K562 (cell line): ENCODE measurements at regions not wholly inside any gene's neighbourhood (a gene's known extent, or its start where the extent isn't known, plus 50 kb on each side); places are given as distances from the start of the nearest gene placed in this dataset.

Source experiments
- ATAC-seq: fragments of 200-7000 bp; cut with Tn5 transposase; 3 replicates; pipeline ENCODE4 v1.9.1; 2020; ENCODE audit warnings: moderate library complexity
- BruUV-seq: library from RNA; stranded (reverse); fragments of 400-500 nt; replicated peaks from 2 replicates; lab custom pipeline; 2021; lab: Mats Ljungman, UMichigan
- CTCF ChIA-PET: fragments of 300-600 bp; formaldehyde crosslinking; extraction: SDS; loops from one replicate; lab custom pipeline; 2021; ENCODE audit warnings: low intra/inter-chr PET ratio; lab: Yijun Ruan, JAX
- POLR2A ChIA-PET: fragments of 300-600, 350-650 bp; sonication (Branson Sonifier 250); formaldehyde crosslinking; extraction: SDS; loops from one replicate; lab custom pipeline; 2021; ENCODE audit warnings: antibody characterized with exemption, inconsistent platforms; lab: Yijun Ruan, JAX
- DNase-seq, 4 experiments: peaks; one replicate each; pipeline versions ENCODE4 v3.0.0 to v3.0.0-alpha.2; 2011 to 2018; ENCODE audit warnings: low spot score in 3 of 4, mixed read lengths in 3 of 4; ENCODE audit errors: extremely low read depth in 1 of 4
- FAIRE-seq: peaks from 2 replicates; lab custom pipeline; 2011; peaks lifted over from hg19 to GRCh38; lab: Jason Lieb, UNC
- H2AFZ ChIP-seq: 2 replicates; pipeline ENCODE4 v1.6.0; 2011; ENCODE audit warnings: low read depth, low read length, control low read depth, inconsistent platforms
- H3K27ac ChIP-seq: fragments of 200-600 bp; 3 replicates; pipeline ENCODE4 v1.8.0; 2011; ENCODE audit warnings: low read depth, mild to moderate bottlenecking, control low read depth, inconsistent platforms, low read length, moderate library complexity, mixed read lengths; ENCODE audit errors: extremely low read depth
- H3K27me3 ChIP-seq, 2 experiments: fragments of 300-600 bp in 1 of 2; 2 replicates in 1 of 2; 3 replicates in 1 of 2; pipeline versions ENCODE4 v1.6.0 to v1.8.0; 2011; ENCODE audit warnings: inconsistent platforms in 2 of 2, low read length in 2 of 2, mild to moderate bottlenecking in 1 of 2, mixed read lengths in 1 of 2, moderate library complexity in 1 of 2; ENCODE audit not compliant: control insufficient read depth in 2 of 2, insufficient read depth in 2 of 2
- H3K36me3 ChIP-seq: fragments of 300-600 bp; 3 replicates; pipeline ENCODE4 v1.8.0; 2011; ENCODE audit warnings: mild to moderate bottlenecking, low read length, inconsistent platforms; ENCODE audit not compliant: control insufficient read depth, insufficient read depth
- H3K4me1 ChIP-seq, 2 experiments: fragments of 200-600 bp in 1 of 2; replicated peaks in 1 of 2; 2 replicates in 1 of 2; 3 replicates in 1 of 2; pipeline versions ENCODE4 v1.5.1 to v1.8.0; 2011; ENCODE audit warnings: inconsistent platforms in 2 of 2, low read length in 2 of 2, mild to moderate bottlenecking in 1 of 2, mixed read lengths in 1 of 2, moderate library complexity in 1 of 2; ENCODE audit not compliant: control insufficient read depth in 2 of 2, insufficient read depth in 2 of 2
- H3K4me2 ChIP-seq: 2 replicates; pipeline ENCODE4 v1.6.1; 2011; ENCODE audit warnings: low read length, control low read depth, inconsistent platforms, mixed read lengths; ENCODE audit not compliant: insufficient read depth
- H3K4me3 ChIP-seq: fragments of 200-600 bp; sonication (generic), shearing (Covaris generic); 2 replicates; pipeline ENCODE4 v1.5.1; 2016; ENCODE audit warnings: control low read depth, inconsistent platforms
- H3K79me2 ChIP-seq: fragments of 200-600 bp; 3 replicates; pipeline ENCODE4 v1.8.0; 2011; ENCODE audit warnings: low read length, inconsistent platforms; ENCODE audit not compliant: control insufficient read depth, insufficient read depth
- H3K9ac ChIP-seq, 2 experiments: 2 replicates each; pipeline versions ENCODE4 v1.6.0 to v1.6.1; 2011; ENCODE audit warnings: low read depth in 2 of 2, low read length in 2 of 2, control low read depth in 1 of 2, inconsistent platforms in 1 of 2, mild to moderate bottlenecking in 1 of 2, mixed read lengths in 1 of 2; ENCODE audit not compliant: insufficient read depth in 1 of 2
- H3K9me1 ChIP-seq: one replicate; pipeline ENCODE4 v1.6.0; 2011; ENCODE audit warnings: inconsistent platforms, mild to moderate bottlenecking, low read length, moderate library complexity; ENCODE audit not compliant: control insufficient read depth, insufficient read depth
- H3K9me3 ChIP-seq: replicated peaks from 2 replicates; pipeline ENCODE4 v1.5.1; 2011; ENCODE audit warnings: low read depth, low read length, inconsistent platforms; ENCODE audit not compliant: control insufficient read depth, insufficient read depth
- H4K20me1 ChIP-seq: replicated peaks from 2 replicates; pipeline ENCODE4 v1.6.1; 2011; ENCODE audit warnings: low read length, inconsistent platforms, mixed read lengths; ENCODE audit not compliant: control insufficient read depth, insufficient read depth
- CBFA2T2 ChIP-seq: fragments of 450-650 bp; conservative IDR thresholded peaks from 2 replicates; pipeline ENCODE4 v1.6.1; 2017; ENCODE audit warnings: mild to moderate bottlenecking
- CBX5 ChIP-seq: IDR thresholded peaks from 2 replicates; pipeline ENCODE4 v1.6.1; 2014; ENCODE audit warnings: low read depth, borderline replicate concordance
- CHD4 ChIP-seq: fragments of 200-600 bp; sonication (generic); IDR thresholded peaks from 3 replicates; pipeline ENCODE4 v1.6.1; 2012; ENCODE audit warnings: low read depth, mild to moderate bottlenecking, mixed read lengths, low read length, inconsistent platforms; ENCODE audit not compliant: insufficient read depth, insufficient replicate concordance, poor library complexity, severe bottlenecking
- ERF ChIP-seq: fragments of 450-650 bp; formaldehyde crosslinking; IDR thresholded peaks from 2 replicates; pipeline ENCODE4 v1.4.0; 2020; ENCODE audit warnings: mild to moderate bottlenecking, mixed read lengths
- GABPB1 ChIP-seq: sonication (generic); formaldehyde crosslinking; IDR thresholded peaks from 2 replicates; pipeline ENCODE4 v1.8.0; 2022; ENCODE audit warnings: mild to moderate bottlenecking, missing genetic modification reagents
- IRF1 ChIP-seq: sonication (generic); formaldehyde crosslinking; IDR thresholded peaks from 2 replicates; pipeline ENCODE4 v1.8.0; 2022; ENCODE audit warnings: missing genetic modification reagents, mild to moderate bottlenecking, borderline replicate concordance
- NR1H2 ChIP-seq: sonication (generic); formaldehyde crosslinking; IDR thresholded peaks from 2 replicates; pipeline ENCODE4 v1.4.0; 2020; ENCODE audit warnings: mild to moderate bottlenecking, missing genetic modification reagents
- SMARCC2 ChIP-seq: fragments of 450-650 bp; IDR thresholded peaks from 2 replicates; pipeline ENCODE4 v1.6.1; 2017; ENCODE audit warnings: antibody characterized with exemption, moderate library complexity, mild to moderate bottlenecking, low read depth
- ZKSCAN8 ChIP-seq: fragments of 200-800 bp; sonication (Bioruptor generic); IDR thresholded peaks from 2 replicates; pipeline ENCODE4 v1.6.1; 2016; ENCODE audit warnings: missing genetic modification characterization, missing compliant biosample characterization
- ZNF766 ChIP-seq: fragments of 200-800 bp; sonication (Bioruptor generic); conservative IDR thresholded peaks from 2 replicates; pipeline ENCODE4 v1.6.1; 2016; ENCODE audit warnings: missing genetic modification characterization, missing compliant biosample characterization
- WGBS: fragments of 100-300 bp; shearing (Covaris generic); methylation state at CpG from one replicate; pipeline ENCODE4 v1.1.6; 2016; ENCODE audit warnings: low coverage, mixed read lengths; ENCODE audit not compliant: insufficient coverage; ENCODE audit errors: missing lambda C conversion rate; 5-methylcytosine and 5-hydroxymethylcytosine counted together
- in situ Hi-C: fragments of 300-500 bp; cut with MboI; formaldehyde crosslinking; loops from 4 replicates; pipeline ENCODE4 v1.15.0; 2018; ENCODE audit warnings: inconsistent platforms, mixed read lengths
- intact Hi-C: fragments of 100-400 bp; cut with micrococcal nuclease; formaldehyde crosslinking; loops from 2 replicates; pipeline ENCODE4 v1.14.2; 2022
- TF ChIP-seq, protein P1 (sequence below): fragments of 450-650 bp; formaldehyde crosslinking; IDR thresholded peaks from 2 replicates; pipeline ENCODE4 v1.4.0; 2022; ENCODE audit warnings: missing genetic modification characterization

DNA sequence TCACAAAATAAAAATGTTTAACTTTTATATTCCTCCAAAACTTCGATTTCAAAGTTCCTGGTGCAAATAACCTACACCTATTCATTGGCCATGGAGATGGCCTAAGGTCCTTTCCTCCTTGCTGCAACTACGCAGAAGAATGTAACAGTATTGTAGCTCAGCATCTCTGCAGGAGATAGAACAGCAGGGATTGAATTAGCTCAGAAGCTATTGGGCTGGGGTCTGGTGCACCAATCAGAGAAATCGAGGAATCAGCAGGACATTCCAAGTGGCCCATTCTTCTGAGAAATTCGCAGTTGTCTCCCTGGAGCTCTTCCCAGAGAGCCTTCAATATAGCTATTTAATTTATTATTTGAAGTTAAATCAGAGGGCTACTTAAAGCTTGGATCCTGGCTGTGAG lies 560.6 kb downstream of the GATA3 start:
- Histone ChIP-seq H3K9me1 (no peaks in the 10 kb centered on the region), H2AFZ (no peak overlapping the region), H3K9me3 (no peaks in the 10 kb centered on the region; the same call in 1 of the 2 replicates), H4K20me1 (no peaks in the 10 kb centered on the region), H3K36me3 (no peaks in the 10 kb centered on the region), H3K27me3 (no peaks in the 10 kb centered on the region), H3K4me3 (no peak overlapping the region), H3K4me2 (no peak overlapping the region), H3K27ac (no peak overlapping the region), H3K9ac (no peak overlapping the region), H3K79me2 (no peaks in the 10 kb centered on the region), H3K4me1 (no peaks in the 10 kb centered on the region)
- FAIRE-seq (no peak), ATAC-seq (no peak), DNase-seq (no peak)
- WGBS: 0% methylated on average over 4 of the region's 4 CpGs
- no TSS peak for BruUV-seq
- ChIA-PET CTCF (no interaction called here), POLR2A (no interaction called here)
- TF ChIP-seq NR1H2 (CRISPR knock-in tag) (no peak), IRF1 (CRISPR knock-in tag) (no peak), CHD4 (no peak), GABPB1 (CRISPR knock-in tag) (no peak), CBFA2T2 (no peak), ZNF766 (CRISPR knock-in tag) (no peak), CBX5 (no peak), ZKSCAN8 (CRISPR knock-in tag) (no peak), ERF (no peak), SMARCC2 (no peak)
- TF ChIP-seq, protein P1, sequence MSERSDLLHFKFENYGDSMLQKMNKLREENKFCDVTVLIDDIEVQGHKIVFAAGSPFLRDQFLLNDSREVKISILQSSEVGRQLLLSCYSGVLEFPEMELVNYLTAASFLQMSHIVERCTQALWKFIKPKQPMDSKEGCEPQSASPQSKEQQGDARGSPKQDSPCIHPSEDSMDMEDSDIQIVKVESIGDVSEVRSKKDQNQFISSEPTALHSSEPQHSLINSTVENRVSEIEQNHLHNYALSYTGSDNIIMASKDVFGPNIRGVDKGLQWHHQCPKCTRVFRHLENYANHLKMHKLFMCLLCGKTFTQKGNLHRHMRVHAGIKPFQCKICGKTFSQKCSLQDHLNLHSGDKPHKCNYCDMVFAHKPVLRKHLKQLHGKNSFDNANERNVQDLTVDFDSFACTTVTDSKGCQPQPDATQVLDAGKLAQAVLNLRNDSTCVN (CRISPR knock-in tag): no peak
- intact Hi-C loops (no loop called here), in situ Hi-C loops (no loop called here)
